Epithelial cell of esophagus (primary cell): ENCODE measurements at regions not wholly inside any gene's neighbourhood (a gene's known extent, or its start where the extent isn't known, plus 50 kb on each side); places are given as distances from the start of the nearest gene placed in this dataset.
"Not testable (repeated sequence)": the region's sequence is repeated elsewhere in the genome, so short reads cannot be mapped to it uniquely, and the experiment has no call there.

Source experiments
- DNase-seq: peaks from one replicate; pipeline ENCODE4 v3.0.0; 2010; ENCODE audit warnings: low read depth
- H3K4me3 ChIP-seq: 2 replicates; pipeline ENCODE4 v1.5.1; 2011; ENCODE audit warnings: mild to moderate bottlenecking, low read length, control low read depth
- CTCF ChIP-seq: IDR thresholded peaks from 2 replicates; pipeline ENCODE4 v1.5.1; 2011; ENCODE audit warnings: low read depth, mild to moderate bottlenecking, low read length, control low read depth, inconsistent platforms; ENCODE audit not compliant: insufficient read depth; ENCODE audit errors: missing control alignments

DNA sequence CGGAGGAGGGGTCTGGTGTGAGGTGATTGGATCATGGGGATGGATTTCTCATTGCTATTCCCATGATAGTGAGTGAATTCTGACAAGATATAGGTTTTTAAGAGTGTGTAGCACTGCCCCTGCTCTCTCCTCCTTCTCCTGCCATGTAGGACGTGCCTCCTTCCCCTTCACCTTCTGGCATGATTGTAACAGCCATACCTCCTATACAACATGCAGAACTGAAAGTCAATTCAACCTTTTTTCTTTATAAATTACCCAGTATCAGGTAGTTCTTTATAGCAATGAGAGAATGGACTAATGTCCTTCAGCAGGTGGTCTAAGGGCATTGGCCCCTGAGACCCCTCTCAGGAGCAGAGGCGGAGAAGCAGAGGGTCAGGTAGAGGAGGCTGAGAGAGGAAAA lies 168.7 kb upstream of the ETV3 start:
- no peak for DNase-seq
- no peak overlapping the region for H3K4me3 ChIP-seq
- no peak for TF ChIP-seq CTCF

DNA sequence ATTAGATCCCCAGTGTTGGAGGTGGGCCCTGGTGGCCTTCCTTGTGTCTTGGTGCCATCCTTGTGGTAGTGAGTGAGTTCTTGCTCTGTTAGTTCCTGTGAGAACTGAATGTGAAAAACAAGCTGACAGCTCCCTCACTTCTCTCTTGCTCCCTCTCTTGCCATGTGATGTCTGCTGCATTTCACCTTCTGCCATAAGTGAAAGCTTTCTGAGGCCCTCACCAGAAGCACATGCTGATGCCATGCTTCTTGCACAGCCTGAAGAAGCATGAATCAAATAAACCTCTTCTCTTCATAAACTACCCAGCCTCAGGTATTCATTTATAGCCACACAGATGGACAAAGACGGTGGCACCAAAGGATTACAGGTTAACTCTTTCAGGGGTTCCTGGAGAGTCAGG lies 166.1 kb upstream of the ETV3 start:
- no peak for DNase-seq
- H3K4me3 ChIP-seq, result no peak overlapping the region
- no peak for TF ChIP-seq CTCF

- no peak for TF ChIP-seq CTCF
- no peak overlapping the region for H3K4me3 ChIP-seq
- DNase-seq, result no peak
Measured at GRCh38 chr1:157302724-157303123, 164.5 kb upstream of the ETV3 start.

- no peak for TF ChIP-seq CTCF
- DNase-seq, result no peak
- no peak overlapping the region for H3K4me3 ChIP-seq
Measured at GRCh38 chr1:157302199-157302497, 164.0 kb upstream of the ETV3 start.

DNA sequence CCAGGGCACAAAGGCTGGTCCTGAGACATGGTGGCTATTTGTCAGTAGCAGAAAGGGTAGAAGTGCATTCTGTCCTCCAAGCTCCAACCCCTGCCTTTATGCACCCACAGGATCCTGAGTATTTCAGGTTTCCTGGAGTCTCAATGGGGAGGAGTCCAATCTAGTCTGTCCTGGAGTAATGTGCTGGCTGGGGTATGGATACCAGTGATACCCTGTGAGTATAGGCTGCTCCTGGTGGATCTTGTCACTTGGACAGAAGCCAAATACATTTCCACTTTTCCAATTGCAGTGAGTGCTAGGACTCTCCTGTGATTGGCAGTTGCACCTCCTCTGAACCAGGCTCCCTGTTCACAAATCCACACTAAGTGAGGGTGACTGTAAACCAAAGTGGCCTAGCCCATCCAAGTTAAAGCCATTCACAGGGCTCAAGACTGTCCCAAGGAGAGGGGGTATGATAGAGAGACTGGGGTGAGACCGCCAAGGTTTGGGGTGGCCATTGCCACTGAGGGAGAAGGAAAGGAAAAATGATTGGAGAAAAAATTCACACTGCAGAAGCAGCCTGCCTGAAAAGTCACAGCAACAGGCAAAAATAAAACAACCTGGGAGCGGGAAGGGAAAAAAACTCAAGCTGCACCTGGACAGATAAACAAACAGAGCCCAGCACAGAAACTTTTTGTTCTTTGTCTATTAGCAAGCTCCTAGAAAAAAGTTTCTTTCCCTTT lies 163.4 kb upstream of the ETV3 start:
- H3K4me3 ChIP-seq, result no peak overlapping the region
- DNase-seq, result no peak
- TF ChIP-seq CTCF, result no peak

GRCh38 chr1:157294387-157295145 lies 156.4 kb upstream of the ETV3 start:
- DNase-seq, H3K4me3 ChIP-seq: not testable (repeated sequence)

GRCh38 chr1:157292809-157293564 lies 154.8 kb upstream of the ETV3 start:
- H3K4me3 ChIP-seq, result no peak overlapping the region
- no peak for TF ChIP-seq CTCF
- DNase-seq, result no peak
